NCI-H1092 (cell line): ENCODE measurements at regions not wholly inside any gene's neighbourhood (a gene's known extent, or its start where the extent isn't known, plus 50 kb on each side); places are given as distances from the start of the nearest gene placed in this dataset.
"Not testable (repeated sequence)": the region's sequence is repeated elsewhere in the genome, so short reads cannot be mapped to it uniquely, and the experiment has no call there.

Experiments
- DNase-seq: peaks from one replicate; lab custom pipeline; 2025; lab: John Stamatoyannopoulos, UW

DNA sequence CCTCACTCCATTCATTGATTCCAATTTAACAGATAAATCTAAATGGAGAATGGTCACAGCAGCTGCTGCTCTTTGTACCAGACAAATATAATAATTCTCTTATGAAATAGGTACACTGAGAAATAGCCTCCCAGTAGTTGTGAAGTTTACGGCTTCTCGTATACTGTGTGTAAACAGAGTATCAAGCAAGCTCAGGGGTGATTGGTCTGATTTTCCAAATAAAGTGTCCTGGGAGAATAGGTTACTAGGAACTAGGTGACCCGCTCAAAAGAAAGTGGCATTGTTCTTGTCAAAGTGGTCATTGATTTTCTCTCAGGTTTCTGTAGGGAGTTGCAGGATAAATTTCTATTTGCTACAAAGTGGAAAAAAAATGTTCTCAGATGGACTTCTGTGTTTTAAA, 838.2 kb downstream of the RAPGEF2 start:
- no peak for DNase-seq

- no peak for DNase-seq
Observed at GRCh38 chr4:159944477-159944876, 841.6 kb downstream of the RAPGEF2 start.

GRCh38 chr4:159946983-159947615, 844.2 kb downstream of the RAPGEF2 start:
- no peak for DNase-seq

DNA sequence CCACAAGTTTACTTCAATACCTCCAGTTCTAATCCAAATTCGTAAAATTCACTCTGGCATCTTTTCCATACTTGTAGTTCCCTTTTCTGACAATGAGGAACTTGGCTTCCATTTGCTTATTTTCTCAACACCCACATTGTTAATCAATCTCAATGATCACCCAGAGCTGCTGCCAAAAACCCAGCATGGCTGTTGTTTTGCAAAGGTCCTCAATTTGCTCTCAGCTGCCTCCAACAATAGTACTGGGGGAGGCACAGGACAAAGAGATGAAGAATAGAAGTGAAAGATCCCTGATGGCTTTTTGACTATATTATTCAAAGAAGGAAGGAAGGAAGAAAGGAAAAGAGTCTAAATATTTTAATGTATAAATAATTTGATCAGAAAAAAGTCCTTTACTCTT, 847.8 kb downstream of the RAPGEF2 start:
- no peak for DNase-seq

DNA sequence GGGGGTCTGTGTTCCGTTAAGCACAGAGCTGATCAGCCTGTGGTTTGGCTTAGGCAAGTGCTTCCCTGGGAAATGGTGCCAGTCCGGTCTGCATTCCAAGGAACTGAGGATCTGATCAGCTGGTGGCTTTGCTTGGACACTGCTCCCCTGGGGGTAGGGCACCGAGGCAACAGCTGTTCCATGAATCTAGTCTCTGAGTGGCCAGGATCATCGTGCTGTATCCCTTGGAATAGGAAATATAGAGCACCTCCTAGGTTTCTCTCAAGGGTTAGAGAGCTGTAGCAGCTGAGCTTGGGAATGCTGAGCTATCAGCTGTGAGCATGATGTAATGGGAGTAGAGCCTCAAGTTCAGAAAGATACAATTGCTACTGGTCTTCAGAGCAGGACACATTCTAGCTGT, 863.9 kb downstream of the RAPGEF2 start:
- no peak for DNase-seq

- DNase-seq: not testable (repeated sequence)
Observed at GRCh38 chr4:159976871-159977482, 874.1 kb downstream of the RAPGEF2 start.

- no peak for DNase-seq
Observed at GRCh38 chr4:159977907-159978617, 875.2 kb downstream of the RAPGEF2 start.

GRCh38 chr4:159979351-159979750, 876.5 kb downstream of the RAPGEF2 start:
- DNase-seq: no peak

- no peak for DNase-seq
Observed at GRCh38 chr4:159979953-159980352, 877.1 kb downstream of the RAPGEF2 start.

DNA sequence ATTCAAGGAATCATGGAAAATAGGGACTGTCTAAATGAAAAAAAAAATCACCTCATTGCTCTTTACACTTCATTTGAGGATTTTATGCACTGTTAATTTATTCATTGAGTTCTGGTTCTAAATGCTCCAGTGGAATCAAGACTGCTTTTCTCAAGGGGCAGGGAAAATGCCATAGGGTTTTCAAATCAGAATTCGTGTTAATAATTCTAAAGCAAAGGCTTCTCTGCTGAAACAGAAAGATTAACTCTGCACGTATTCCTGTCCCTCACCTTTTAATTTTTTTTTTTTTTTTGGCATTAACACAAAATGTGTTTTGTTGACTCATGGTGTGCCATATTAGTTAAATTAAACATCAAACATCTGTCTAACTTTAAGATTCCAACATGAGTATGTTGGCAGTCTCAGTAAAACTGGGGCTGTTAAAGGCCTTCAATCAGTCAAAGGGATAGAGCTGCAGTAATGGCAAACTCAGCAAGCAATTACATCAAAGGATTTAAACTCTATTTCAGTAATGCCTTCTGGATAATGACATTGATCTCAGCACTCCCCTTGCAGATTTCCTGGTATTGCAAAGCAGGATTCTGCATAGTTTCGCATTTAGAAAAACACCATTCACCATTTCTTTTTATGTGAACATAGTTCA, 878.1 kb downstream of the RAPGEF2 start:
- no peak for DNase-seq

GRCh38 chr4:159981469-159981856, 878.6 kb downstream of the RAPGEF2 start:
- no peak for DNase-seq

DNA sequence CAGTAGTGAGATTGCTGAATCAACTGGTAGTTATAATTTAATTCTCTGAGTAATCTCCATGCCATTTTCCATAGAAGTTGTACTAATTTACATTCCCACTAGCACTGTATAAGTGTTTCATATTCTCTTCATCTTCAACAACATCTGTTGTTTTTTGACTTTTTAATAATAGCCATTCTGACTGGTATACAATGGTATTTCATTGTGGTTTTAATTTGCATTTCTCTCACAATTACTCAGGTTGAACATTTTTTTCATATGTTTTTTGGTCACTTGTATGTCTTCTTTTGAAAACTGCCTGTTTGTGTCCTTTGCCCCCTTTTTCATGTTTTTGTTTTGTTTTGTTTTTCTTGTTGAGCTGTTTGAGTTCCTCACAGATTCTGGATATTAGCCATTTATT, 880.2 kb downstream of the RAPGEF2 start:
- no peak for DNase-seq

DNA sequence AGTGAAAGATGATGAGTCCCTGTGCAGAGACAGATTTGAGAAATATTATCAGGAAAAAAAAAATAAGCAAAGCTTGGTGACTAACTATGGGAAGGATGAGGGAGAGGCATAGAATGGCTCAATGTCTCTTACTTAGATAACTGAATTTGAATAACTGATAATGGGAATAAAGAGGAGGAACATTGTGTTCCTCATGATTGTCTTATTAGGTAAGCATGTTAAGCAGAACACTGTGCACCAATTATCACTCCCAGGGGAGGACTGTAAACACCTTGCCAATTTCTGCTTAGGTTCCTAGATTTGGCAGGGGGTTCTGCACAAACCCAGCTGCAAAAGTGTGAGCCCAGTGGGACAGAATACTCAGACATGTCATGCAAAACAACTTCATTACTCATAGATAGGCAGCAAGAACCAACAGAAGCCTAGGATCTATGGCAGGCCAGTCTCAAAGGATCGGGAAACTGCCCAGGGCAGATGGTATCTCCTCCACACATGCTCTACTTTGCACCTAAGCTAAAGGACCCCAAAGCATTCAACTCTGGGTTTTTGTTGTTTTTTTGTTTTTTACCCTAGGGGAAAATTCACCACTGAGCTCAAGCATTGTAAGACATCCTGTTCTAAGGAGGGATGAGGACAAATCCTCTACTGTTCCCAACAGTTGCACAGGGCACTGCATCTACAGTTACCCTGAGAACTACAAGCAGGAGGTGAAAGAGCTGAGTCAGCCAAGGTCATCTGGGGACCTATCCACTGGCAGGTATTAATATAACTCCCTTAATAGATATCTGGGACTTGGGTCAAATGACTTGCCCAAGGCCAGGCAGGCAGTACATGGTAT, 907.0 kb downstream of the RAPGEF2 start:
- no peak for DNase-seq

DNA sequence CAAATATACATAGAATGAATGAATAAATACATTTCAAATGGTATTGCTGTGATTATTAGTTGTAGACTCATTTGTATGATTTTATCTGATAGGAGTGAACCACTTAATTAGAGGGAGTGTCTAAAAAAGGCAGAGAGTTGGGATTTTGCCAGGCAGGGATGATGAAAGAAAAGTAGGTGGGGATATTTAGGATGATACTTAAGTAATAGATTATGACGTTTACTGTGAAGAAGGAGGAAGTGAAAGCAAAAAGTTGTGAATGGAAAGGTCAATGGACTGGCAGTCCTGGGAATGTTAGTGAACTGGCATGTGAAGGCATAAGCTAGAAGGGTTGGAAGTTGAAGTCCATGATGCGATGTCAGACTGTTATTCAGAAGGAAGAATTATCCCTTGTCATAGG, 917.1 kb downstream of the RAPGEF2 start:
- no peak for DNase-seq

DNA sequence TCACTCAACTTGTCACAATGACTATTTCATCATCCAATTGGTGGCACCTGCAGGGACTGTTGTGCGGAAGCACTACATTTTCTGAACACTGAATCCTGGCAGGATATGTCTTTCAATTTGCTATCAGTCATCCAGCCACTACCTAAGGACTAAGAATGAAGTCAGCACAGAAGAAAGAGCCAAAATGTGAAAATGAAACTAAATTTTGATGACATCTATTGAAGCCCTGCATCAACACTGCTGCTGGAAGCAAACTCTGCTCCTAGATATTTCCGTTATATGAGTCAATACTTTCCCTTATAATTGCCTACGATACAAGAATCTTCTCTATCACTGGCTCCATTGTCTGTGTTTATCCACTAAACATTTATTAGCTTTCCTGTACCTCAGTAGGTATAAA, 917.9 kb downstream of the RAPGEF2 start:
- DNase-seq: no peak

DNA sequence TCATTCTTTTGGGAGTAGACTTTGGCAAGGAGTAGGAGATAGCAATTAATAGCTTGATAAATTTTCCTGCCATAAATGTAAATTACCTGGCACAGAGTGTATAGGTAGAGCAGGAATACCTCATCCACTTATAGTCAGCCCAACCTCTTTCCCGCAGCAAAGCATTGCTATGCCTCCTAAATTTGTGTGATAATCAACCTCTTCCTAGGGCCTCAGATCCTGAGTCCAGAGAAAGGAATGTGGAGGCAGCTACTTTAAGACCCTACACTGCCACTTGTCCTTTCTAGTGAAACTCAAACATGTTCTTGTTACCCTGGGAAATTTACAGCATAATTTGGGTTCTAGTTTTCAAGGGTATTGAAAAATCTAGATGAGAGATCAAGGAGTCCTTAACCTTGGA, 919.0 kb downstream of the RAPGEF2 start:
- no peak for DNase-seq

DNA sequence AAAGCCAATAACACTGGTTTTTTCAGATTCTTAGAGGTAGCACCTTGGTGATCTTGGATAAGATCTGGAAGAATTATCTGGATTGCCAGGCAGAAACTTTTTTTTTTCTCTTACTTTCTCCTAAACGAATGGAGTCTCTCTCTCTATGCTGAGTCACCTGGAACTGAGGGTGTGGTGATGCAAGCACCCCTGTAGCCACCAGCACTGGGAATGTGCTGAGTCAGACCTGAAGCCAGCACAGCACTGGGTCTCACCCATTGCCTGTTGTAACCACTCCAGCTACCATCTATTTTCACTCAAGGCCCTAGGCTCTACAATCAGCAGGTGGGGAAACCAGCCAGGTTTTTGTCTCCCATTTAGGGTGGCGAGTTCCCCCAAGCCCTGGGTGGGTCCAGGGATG, 923.8 kb downstream of the RAPGEF2 start:
- no peak for DNase-seq

DNA sequence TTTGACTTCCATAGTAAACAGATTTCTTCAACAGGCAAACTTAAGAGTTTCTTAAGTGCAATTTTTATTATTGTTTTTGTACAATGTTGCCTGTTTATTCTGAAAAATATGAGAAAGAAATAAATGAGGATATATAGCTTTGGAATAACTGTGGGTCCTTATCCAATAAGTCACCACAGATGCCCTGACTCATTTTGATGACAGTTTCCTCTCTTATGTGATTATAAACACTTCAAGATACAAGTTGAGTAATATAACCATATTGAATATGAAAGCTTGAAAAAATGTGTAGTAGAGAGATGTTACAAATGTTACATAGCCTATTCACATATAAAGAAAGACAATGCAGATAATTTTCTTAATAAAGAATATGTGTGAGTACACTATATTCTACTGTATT, 931.6 kb downstream of the RAPGEF2 start:
- no peak for DNase-seq

GRCh38 chr4:160038615-160039014, 935.7 kb downstream of the RAPGEF2 start:
- no peak for DNase-seq

- DNase-seq: no peak
Observed at GRCh38 chr4:160044693-160045092, 941.8 kb downstream of the RAPGEF2 start.

- no peak for DNase-seq
Observed at GRCh38 chr4:160082432-160083207, 979.7 kb downstream of the RAPGEF2 start.
